ENCODE measurements at regions not wholly inside any gene's neighbourhood (a gene's known extent, or its start where the extent isn't known, plus 50 kb on each side); places are given as distances from the start of the nearest gene placed in this dataset.
"Not testable (repeated sequence)": the region's sequence is repeated elsewhere in the genome, so short reads cannot be mapped to it uniquely, and the experiment has no call there.

- no peak for DNase-seq (ENCODE audit: low read depth)
Measured at GRCh38 chr2:145824384-145824783, 1304.5 kb upstream of the ZEB2 start.

GRCh38 chr2:145822892-145823534 lies 1303.1 kb upstream of the ZEB2 start:
- no peak for DNase-seq (ENCODE audit: low read depth)

- DNase-seq (ENCODE audit: low read depth), result no peak
Measured at GRCh38 chr2:145820651-145821050, 1300.7 kb upstream of the ZEB2 start.

GRCh38 chr2:145818890-145819504 lies 1299.1 kb upstream of the ZEB2 start:
- DNase-seq (ENCODE audit: low read depth), result no peak

GRCh38 chr2:145815933-145816332 lies 1296.0 kb upstream of the ZEB2 start:
- DNase-seq (ENCODE audit: low read depth), result no peak

GRCh38 chr2:145813481-145813880 lies 1293.6 kb upstream of the ZEB2 start:
- no peak for DNase-seq (ENCODE audit: low read depth)

- no peak for DNase-seq (ENCODE audit: low read depth)
Measured at GRCh38 chr2:145812165-145812554, 1292.2 kb upstream of the ZEB2 start.

GRCh38 chr2:145811276-145812164 lies 1291.6 kb upstream of the ZEB2 start:
- DNase-seq (ENCODE audit: low read depth), result no peak

- no peak for DNase-seq (ENCODE audit: low read depth)
Measured at GRCh38 chr2:145807968-145808367, 1288.0 kb upstream of the ZEB2 start.

GRCh38 chr2:145807554-145807953 lies 1287.6 kb upstream of the ZEB2 start:
- no peak for DNase-seq (ENCODE audit: low read depth)

- no peak for DNase-seq (ENCODE audit: low read depth)
Measured at GRCh38 chr2:145806546-145806945, 1286.6 kb upstream of the ZEB2 start.

- no peak for DNase-seq (ENCODE audit: low read depth)
Measured at GRCh38 chr2:145802133-145802532, 1282.2 kb upstream of the ZEB2 start.

GRCh38 chr2:145801210-145801609 lies 1281.3 kb upstream of the ZEB2 start:
- no peak for DNase-seq (ENCODE audit: low read depth)

- DNase-seq (ENCODE audit: low read depth), result no peak
Measured at GRCh38 chr2:145800151-145801091, 1280.5 kb upstream of the ZEB2 start.

GRCh38 chr2:145799595-145800108 lies 1279.7 kb upstream of the ZEB2 start:
- DNase-seq (ENCODE audit: low read depth), result no peak

- DNase-seq (ENCODE audit: low read depth), result no peak
Measured at GRCh38 chr2:145798419-145798818, 1278.5 kb upstream of the ZEB2 start.

- DNase-seq (ENCODE audit: low read depth), result no peak
Measured at GRCh38 chr2:145797692-145798091, 1277.8 kb upstream of the ZEB2 start.

- DNase-seq (ENCODE audit: low read depth), result no peak
Measured at GRCh38 chr2:145792745-145793144, 1272.8 kb upstream of the ZEB2 start.

GRCh38 chr2:145789636-145790035 lies 1269.7 kb upstream of the ZEB2 start:
- no peak for DNase-seq (ENCODE audit: low read depth)

- DNase-seq (ENCODE audit: low read depth), result not testable (repeated sequence)
Measured at GRCh38 chr2:145787597-145788361, 1267.9 kb upstream of the ZEB2 start.

GRCh38 chr2:145782607-145783006 lies 1262.7 kb upstream of the ZEB2 start:
- DNase-seq (ENCODE audit: low read depth), result not testable (repeated sequence)
